ENCODE measurements at regions not wholly inside any gene's neighbourhood (a gene's known extent, or its start where the extent isn't known, plus 50 kb on each side); places are given as distances from the start of the nearest gene placed in this dataset.
"Not testable (repeated sequence)": the region's sequence is repeated elsewhere in the genome, so short reads cannot be mapped to it uniquely, and the experiment has no call there.

DNA sequence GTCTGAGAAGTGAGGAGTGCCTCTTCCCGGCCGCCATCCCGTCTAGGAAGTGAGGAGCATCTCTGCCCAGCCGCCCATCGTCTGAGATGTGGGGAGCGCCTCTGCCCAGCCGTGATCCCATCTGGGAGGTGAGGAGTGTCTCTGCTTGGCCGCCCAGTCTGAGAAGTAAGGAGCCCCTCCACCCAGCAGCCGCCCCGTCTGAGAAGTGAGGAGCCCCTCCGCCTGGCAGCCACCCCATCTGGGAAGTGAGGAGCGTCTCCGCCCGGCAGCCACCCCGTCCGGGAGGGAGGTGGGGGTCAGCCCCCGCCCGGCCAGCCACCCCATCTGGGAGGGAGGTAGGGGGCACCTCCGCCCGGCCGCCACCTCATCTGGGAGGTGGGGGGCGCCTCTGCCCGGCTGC, 940.2 kb downstream of the PRIM2 start:
- not testable (repeated sequence) for ATAC-seq, H3K9me3 Mint-ChIP-seq, H3K27me3 Mint-ChIP-seq, H3K36me3 Mint-ChIP-seq, H3K4me1 Mint-ChIP-seq, H3K27ac Mint-ChIP-seq, H3K4me3 Mint-ChIP-seq

DNA sequence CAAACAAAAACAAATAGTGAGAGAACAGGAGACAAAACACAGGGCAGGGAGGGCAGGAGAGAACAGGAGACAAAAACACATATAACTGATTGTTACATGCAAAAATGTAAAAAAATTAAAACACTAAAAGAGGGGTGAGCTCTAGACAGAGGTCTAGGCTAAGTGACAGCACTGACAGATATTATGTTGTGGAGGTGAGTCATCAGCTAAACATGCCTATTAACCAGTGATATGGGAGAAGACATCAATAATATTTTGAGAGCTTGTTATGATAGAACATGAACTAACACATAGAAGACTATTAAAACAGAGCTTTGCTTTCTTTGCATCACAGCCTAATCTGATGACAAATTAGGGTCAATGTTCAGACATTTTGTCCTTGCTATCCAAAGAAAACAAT, 972.7 kb downstream of the PRIM2 start:
- H3K27me3 Mint-ChIP-seq, result no peaks in the 10 kb centered on the region
- no peak for ATAC-seq

DNA sequence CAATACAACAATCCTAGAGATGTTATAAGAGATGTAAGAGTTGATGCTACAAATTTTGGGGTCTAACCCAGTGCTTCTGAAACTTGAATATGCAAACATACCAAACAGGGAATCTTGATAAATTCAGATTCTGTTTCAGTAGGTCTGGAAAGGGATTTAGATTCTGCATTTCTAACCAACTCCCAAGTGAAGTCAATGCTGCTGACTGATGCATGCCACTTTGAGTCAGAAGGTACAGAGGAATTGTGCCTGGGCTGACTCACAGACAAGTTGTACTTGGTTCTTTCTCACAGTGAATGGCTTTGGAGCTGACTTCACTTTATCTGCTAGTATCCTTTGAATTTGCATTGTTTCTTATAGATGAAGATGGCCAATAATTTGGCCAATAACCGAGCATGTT, 973.9 kb downstream of the PRIM2 start:
- not testable (repeated sequence) for H3K9me3 Mint-ChIP-seq, H3K4me3 Mint-ChIP-seq, ATAC-seq, H3K4me1 Mint-ChIP-seq, H3K27ac Mint-ChIP-seq, H3K27me3 Mint-ChIP-seq, H3K36me3 Mint-ChIP-seq

More for the DNA sequence above, 972.7 kb downstream of the PRIM2 start:
- peaks cover 5% of the 10 kb centered on the region for H3K9me3 Mint-ChIP-seq
- H3K27ac Mint-ChIP-seq, result no peak overlapping the region
- H3K4me3 Mint-ChIP-seq, result no peak overlapping the region
- no peaks in the 10 kb centered on the region for H3K36me3 Mint-ChIP-seq
- no peaks in the 10 kb centered on the region for H3K4me1 Mint-ChIP-seq

DNA sequence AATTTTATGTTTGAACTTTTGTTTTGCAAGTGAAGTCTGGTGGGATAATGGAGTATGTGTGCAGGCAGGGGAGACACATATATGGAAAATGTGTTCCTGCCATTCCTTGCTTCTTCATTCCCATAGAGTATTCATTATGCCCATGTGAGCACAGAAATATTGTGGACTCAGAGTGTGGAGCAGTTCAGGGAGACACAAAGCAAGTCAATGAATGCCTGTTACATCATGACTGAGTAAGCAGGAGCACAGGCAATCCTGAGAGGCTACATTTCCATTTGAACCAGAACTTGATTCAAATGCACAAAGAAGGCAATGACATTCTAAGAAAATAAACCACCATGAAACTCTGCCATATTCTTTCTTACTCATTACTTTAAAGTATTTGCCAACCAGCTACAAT, 990.5 kb downstream of the PRIM2 start:
- H3K4me3 Mint-ChIP-seq, H3K27ac Mint-ChIP-seq, H3K27me3 Mint-ChIP-seq, H3K4me1 Mint-ChIP-seq, H3K9me3 Mint-ChIP-seq, ATAC-seq, H3K36me3 Mint-ChIP-seq: not testable (repeated sequence)

DNA sequence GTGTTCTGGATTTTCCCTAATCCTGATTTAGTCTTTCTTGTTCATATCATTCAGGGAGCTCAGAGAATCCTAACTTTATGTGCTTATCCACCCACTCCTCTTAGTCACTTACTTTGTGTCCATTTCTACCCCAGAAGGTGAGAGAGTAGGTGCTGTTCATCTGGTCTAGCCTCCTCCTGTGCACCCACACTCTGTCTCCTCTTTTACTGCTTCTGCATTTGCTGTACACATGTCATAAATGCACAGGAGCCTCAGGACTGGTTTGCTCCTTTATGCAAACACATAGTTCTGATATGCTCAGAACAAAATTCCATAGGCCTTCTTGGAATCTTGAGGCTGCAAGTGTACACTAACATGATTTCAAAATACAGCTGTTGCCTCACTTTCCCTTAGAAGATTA, 1014.7 kb downstream of the PRIM2 start:
- not testable (repeated sequence) for H3K9me3 Mint-ChIP-seq, H3K4me1 Mint-ChIP-seq, H3K27me3 Mint-ChIP-seq, ATAC-seq, H3K36me3 Mint-ChIP-seq, H3K4me3 Mint-ChIP-seq, H3K27ac Mint-ChIP-seq

DNA sequence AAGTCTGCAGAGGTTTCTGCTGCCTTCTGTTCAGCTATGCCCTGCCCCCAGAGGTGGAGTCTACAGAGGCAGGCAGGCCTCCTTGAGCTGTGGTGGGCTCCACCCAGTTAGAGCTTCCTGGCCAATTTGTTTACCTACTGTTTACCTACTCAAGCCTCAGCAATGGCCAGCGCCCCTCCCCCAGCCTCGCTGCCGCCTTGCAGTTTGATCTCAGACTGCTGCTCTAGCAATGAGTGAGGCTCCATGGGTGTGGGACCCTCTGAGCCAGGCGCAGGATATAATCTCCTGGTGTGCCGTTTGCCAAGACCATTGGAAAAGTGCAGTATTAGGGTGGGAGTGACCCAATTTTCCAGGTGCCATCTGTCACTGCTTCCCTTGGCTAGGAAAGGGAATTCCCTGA, 1024.9 kb downstream of the PRIM2 start:
- H3K4me3 Mint-ChIP-seq, H3K9me3 Mint-ChIP-seq, H3K4me1 Mint-ChIP-seq, ATAC-seq, H3K27me3 Mint-ChIP-seq, H3K36me3 Mint-ChIP-seq, H3K27ac Mint-ChIP-seq: not testable (repeated sequence)

DNA sequence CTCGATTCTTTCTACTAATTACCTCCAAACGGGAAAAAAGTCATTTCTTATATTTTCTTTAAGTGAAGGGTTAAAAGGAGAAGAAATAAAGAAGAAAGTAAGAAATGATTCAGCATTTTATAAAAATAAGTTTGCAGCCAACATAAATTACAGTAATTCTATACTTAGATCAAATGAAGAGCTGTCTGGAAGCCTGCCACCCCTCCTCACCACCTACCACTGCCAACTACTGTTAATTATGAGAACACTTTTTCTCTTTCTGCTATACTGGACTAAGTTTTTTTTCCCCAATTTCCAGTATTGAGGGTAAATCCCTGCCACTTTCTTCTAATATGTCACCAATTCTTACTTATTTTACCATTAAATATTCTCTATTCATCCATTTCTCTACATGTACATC, 1030.1 kb downstream of the PRIM2 start:
- ATAC-seq, H3K4me1 Mint-ChIP-seq, H3K36me3 Mint-ChIP-seq, H3K9me3 Mint-ChIP-seq, H3K27ac Mint-ChIP-seq, H3K4me3 Mint-ChIP-seq, H3K27me3 Mint-ChIP-seq: not testable (repeated sequence)

DNA sequence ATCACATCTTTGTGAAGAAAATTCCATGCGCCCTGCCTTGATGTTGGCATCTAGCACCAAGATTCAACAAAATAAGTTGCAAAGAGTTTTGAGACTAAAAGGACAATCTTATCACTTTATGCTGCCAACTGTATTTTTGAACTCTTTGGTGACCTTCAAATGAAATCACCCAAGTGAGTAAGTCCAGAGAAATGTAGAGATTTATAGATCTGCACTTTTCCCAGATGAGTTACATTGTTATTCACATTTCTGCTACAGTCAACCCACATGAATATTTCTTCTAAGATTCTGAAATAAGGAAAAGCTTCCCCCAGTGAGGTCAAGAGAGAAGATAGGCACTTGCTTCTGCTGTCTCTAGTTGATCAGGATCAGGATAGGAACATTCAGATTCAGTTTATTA, 1034.2 kb downstream of the PRIM2 start:
- H3K9me3 Mint-ChIP-seq, H3K27ac Mint-ChIP-seq, H3K36me3 Mint-ChIP-seq, H3K27me3 Mint-ChIP-seq, ATAC-seq, H3K4me3 Mint-ChIP-seq, H3K4me1 Mint-ChIP-seq: not testable (repeated sequence)

DNA sequence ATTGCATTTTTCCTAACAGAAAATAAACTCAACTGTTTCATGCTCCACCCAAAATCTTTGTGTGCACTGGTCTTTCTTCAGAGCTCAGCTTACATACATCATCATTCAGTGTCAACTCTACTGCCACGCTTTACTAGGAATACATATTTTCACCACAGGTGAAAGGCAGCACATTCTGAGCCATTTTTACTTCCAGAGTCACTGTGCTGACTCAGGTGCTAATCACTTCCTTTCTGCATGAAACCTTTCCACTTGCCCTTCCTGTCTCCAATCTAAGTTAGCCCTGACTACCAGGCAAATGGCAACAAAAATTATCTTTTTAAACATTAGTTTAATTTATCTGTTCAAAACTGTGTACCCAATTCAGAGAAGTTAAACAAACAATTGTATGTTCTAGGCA, 1041.0 kb downstream of the PRIM2 start:
- H3K4me1 Mint-ChIP-seq, H3K9me3 Mint-ChIP-seq, H3K27ac Mint-ChIP-seq, H3K27me3 Mint-ChIP-seq, H3K4me3 Mint-ChIP-seq, H3K36me3 Mint-ChIP-seq, ATAC-seq: not testable (repeated sequence)

DNA sequence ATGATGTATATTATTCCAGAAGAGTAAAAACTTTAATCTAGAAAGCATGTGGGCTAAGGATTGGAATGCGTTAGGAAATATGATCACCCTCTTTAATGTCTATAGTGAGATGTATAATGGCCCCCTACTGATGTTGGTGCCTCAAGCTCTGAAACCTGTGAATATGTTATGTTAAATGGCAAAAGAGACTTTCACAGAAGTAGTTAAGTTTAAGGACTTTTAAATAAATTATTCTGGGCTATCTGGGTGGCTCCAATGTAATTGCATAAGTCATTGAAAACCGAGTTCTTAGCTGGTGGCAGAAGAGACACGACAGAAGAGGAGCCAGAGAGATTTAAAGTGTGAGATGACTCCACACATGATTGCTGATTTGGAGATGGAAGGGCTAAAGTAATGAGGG, 1048.4 kb downstream of the PRIM2 start:
- ATAC-seq, H3K4me3 Mint-ChIP-seq, H3K27ac Mint-ChIP-seq, H3K36me3 Mint-ChIP-seq, H3K27me3 Mint-ChIP-seq, H3K9me3 Mint-ChIP-seq, H3K4me1 Mint-ChIP-seq: not testable (repeated sequence)

DNA sequence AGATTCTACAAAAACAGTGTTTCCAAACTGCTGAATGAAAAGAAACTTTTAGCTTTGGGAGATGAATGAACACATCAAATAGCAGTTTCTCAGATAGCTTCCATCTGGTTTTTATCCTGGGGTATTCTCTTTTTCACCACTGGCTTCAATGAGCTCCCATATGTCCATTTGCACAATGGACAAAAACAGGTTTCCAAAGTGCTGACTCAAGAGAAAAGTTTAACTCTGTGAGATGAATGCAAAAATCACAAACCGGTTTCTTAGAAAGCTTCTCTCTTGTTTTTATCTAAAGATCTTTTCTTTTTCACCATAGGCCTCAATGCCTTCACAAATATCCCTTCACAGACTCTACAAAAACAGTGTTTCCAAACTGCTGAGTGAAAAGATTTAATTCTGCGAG, 1089.2 kb downstream of the PRIM2 start:
- ATAC-seq, H3K9me3 Mint-ChIP-seq, H3K27me3 Mint-ChIP-seq, H3K36me3 Mint-ChIP-seq, H3K27ac Mint-ChIP-seq, H3K4me1 Mint-ChIP-seq, H3K4me3 Mint-ChIP-seq: not testable (repeated sequence)

DNA sequence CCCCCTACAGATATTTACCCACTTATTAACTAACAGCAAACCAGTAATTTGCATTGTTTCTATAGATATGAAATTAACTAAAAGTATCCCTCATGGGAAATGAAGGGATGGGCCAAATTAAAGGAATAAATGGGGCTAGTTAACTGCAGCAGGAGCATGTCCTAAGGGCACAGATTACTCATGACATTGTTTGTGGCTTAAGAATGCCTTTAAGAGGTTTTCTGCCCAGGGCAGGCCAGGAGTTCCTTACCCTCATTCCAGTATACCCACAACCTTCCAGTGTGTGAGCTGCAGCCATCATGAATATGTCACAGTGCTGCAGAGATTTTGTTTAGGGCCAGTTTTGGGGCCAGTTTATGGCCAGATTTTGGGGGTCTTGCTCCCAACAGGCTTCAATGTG, 1101.9 kb downstream of the PRIM2 start:
- no peaks in the 10 kb centered on the region for H3K36me3 Mint-ChIP-seq
- no peaks in the 10 kb centered on the region for H3K4me1 Mint-ChIP-seq
- no peak overlapping the region for H3K27ac Mint-ChIP-seq
- peaks cover 3% of the 10 kb centered on the region for H3K9me3 Mint-ChIP-seq
- no peaks in the 10 kb centered on the region for H3K27me3 Mint-ChIP-seq
- no peak for ATAC-seq
- no peak overlapping the region for H3K4me3 Mint-ChIP-seq

All from stimulated activated memory B cell treated with anti-CD40 and anti-IgM and Interleukin-4, amounts not matched to agents 10 μg/mL and 1 μg/mL and 100 μg/mL, for 72 hours (primary cell).